GM21723 (cell line): ENCODE measurements at regions not wholly inside any gene's neighbourhood (a gene's known extent, or its start where the extent isn't known, plus 50 kb on each side); places are given as distances from the start of the nearest gene placed in this dataset.

Experiments
- ATAC-seq: cut with Tn5 transposase; IDR thresholded peaks from one replicate; pipeline ENCODE4 v1.9.1; 2021; ENCODE audit warnings: mild to moderate bottlenecking, moderate library complexity; ENCODE audit not compliant: unreplicated experiment

DNA sequence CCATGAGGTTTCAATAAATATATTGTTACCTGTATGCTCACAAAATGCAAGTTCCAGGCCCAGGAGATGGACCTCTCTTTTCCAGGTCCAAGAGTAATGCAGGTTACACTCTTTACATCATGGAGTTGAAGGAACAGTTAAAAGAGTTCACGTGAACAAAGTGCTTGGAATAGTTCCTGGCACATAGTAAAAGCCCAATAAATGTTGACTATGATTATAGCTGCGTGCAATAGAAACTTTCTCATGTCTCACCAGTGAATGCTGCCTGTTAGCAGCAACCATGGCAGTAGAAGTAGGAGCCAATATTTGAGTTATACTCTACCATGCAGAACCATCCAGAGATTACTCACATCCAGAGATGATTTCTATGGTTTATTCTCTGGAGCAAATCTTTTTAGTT, 707.5 kb downstream of the DHX35 start:
- ATAC-seq, result no peak

DNA sequence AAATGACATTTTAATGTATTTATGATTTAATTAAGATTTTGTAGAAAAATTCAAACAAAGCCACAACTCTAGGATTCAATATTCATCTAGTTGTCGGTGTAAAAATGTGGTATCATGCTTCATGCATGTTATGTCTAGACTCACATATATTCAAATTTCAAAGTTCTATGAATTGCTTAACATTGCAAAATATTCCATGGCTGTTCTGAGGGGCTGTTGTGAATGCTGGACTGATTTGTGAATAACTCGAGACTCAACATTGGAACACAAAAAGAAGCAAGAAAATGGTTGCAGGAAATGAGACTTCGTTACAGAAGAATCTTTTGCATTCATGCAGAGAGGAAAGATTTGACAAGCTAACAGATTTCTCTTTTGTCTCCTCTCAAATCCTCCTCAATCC, 705.9 kb downstream of the DHX35 start:
- no peak for ATAC-seq

DNA sequence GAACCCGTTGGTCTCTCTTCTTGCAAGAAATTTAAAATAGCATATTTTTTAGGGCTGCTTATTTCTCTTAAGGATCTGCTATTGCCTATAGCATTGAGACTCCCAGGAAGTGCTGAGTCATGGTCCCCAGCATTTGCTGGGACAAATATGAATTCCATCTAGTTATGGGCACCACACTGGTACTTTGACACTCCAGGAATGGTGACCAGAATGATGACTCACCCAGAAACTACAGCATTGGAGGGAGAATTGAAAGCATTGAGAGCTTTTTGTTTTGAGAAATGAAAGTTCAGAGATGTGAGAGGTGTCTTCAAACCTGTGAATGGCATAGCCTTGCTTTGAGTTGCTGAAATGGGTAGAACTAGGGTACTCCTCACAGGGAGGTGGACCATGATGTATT, 699.7 kb downstream of the DHX35 start:
- no peak for ATAC-seq

DNA sequence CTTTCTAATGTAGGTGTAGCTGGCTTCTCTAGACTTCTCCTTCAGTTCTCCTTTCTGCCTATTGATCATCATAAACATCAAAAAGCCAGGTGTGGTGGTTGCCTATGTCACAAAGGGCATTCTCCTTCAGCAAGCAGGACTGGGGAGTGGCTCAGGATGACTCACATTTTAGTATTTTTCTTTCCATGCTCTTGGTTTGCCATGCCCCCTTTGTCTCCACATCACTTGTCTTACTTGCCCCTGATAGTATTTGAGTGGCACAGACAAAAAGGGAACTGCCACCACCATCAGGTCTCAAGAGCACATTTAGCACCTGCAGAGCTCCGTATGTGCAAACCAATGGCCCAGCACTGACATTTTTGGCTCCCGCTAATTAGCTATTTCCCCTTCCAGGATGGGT, 698.8 kb downstream of the DHX35 start:
- ATAC-seq, result no peak

DNA sequence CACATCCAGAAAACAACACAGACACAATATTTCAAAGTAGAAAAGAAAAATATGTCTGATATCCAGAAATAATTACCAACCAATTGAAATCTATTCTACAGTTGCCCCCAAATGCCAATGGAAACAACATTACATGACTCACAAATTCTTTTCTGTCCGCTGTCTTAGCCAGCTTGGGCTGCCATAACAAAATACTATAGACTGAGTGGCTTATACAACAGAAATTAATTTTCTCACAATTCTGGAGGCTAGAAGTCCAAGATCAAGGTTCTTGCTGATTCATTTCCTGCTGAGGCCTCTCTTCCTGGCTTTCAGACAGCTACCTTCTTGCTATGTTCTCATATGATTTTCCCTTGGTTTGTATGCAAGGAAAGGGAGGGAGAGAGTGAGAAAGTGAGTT, 698.1 kb downstream of the DHX35 start:
- ATAC-seq, result no peak

GRCh38 chr20:39658662-39659409, 696.7 kb downstream of the DHX35 start:
- ATAC-seq, result no peak

DNA sequence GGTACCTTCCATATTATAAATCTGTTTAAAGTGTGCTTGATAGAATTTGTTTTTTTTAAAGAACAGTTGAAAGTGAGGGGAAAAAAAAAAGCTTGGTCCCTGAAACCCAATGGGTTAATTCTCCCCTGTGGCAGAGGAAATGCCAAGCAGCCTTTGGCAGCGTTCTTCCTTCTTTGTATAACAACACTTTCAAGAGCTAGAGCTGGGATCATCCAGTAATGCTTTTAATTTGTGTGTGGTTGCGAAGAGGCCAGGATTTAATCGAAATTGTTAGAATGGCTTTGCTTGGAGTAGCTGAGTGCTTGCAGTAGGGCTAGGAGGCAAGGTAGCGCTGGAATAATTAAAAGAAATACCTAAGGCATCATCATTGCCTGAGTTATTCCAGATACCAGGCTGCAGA, 692.0 kb downstream of the DHX35 start:
- ATAC-seq, result no peak

- ATAC-seq, result no peak
These were observed 689.6 kb downstream of the DHX35 start for GRCh38 chr20:39651645-39652325.

DNA sequence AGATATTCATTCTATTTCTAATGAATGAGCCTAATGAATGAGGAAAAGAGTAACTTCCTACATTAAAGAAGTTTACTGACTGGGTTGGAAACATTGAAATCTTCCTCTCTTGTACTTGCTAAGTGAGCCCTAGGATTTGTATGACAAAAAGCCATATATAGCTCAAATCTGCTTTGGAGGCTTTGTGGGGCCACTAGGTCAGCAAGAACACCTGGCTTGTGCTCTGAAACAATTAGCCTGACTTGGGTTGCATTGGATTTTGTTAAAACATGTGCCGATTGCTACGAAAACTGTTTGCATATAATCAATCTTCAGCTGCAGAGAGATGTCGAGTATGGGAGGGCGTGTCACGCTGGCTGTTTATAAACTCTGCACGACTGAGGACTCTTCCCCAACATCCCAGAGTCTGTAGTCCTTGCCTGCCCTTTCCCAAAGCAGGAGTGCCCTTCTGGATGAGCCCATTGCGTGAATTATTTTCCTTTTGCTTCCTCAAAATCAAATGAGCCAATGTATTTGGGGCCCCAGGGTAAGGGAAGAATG, 684.8 kb downstream of the DHX35 start:
- no peak for ATAC-seq

GRCh38 chr20:39645131-39645530, 683.0 kb downstream of the DHX35 start:
- ATAC-seq, result no peak

DNA sequence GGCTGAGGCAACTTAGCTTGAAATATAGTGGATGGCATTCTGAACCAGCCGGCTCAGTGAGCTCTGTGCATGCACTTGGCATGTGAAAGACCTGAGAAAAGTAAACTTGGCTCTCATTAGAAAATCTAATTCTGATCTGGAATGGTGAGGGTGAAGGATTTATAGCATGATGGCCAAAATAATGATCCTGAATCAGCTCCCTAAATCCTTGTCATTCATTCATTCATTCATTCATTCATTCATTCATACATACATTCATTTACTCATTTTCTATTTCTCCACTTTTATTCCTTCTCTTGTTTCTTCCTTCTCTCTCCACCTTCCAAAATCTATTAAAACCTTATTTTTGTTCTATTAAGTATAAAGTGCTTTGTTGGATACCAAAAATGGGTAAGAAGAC, 681.1 kb downstream of the DHX35 start:
- ATAC-seq, result no peak

- no peak for ATAC-seq
These were observed 679.3 kb downstream of the DHX35 start for GRCh38 chr20:39641423-39641822.

GRCh38 chr20:39640147-39640546, 678.0 kb downstream of the DHX35 start:
- ATAC-seq, result no peak

GRCh38 chr20:39638731-39639130, 676.6 kb downstream of the DHX35 start:
- no peak for ATAC-seq

GRCh38 chr20:39633689-39634088, 671.5 kb downstream of the DHX35 start:
- ATAC-seq, result no peak

- ATAC-seq, result no peak
These were observed 670.6 kb downstream of the DHX35 start for GRCh38 chr20:39632757-39633156.

GRCh38 chr20:39632176-39632575, 670.0 kb downstream of the DHX35 start:
- no peak for ATAC-seq

GRCh38 chr20:39631557-39631956, 669.4 kb downstream of the DHX35 start:
- ATAC-seq, result no peak

DNA sequence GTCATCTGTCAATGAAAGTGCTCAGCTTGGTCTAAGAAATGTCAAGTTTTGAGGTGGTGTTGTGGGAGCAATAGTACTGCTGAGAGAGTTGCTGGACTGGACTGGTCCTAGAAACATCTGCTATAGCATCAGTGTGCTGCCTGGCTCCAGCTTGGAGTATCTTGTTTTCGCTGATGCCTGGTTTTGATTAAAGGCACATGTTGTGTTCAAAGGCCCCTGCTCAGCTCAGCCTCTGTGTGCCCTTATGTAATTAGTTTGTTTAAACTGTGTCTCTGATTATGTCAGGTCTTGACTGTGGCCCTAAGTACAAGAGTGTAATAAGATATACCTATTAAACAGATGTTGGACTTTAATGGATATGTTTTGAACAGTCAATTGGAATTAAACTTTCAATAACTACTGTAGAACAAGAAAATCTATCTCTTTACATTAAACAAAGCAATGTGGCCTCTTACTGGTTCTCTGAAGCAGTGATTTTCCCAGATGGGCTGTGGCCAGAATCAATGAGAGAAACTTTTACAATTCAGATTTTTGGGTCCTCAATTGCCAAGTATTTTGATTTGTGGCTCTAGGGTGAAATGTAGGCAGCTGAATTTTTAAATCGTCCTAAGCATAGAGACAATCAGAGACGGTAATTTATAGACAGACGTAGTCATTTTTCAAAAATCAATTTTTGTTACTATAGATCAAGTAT, 668.2 kb downstream of the DHX35 start:
- no peak for ATAC-seq

DNA sequence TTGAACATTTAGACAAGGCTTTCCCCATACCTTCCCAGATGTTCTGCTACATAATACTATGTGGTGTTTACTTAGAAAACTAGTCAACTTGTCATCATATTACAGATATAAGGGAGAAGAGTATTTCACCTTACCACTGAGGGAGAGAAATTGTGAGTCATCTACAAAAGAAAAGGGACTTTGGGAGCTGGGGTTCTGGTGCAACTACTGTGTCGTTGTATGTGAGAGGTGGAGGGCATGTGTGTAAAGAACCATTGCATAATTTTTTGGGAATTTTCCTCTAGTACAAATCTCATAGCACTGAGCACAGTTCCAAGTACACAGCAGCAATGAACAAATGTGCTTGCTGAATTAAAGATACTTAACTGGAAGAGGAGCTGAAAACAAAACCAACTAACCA, 665.6 kb downstream of the DHX35 start:
- ATAC-seq, result no peak

DNA sequence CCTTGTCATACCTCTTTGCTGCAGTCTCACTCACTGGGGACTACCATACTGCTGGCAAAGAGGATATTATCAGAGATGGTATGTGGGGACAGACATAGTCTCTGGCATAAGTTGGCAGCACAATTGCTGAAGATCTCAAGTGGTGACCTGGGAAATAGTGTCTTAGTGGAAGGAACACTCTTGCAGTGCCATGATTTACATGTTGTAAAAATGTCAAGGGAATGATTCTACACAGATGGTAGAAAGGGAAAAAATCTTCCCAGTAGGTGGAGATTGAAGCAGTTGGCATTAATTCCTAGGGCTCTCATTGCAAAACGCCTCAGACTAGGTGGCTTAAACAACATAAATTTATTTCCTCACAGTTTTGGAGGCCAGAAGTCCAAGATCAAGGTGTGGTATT, 662.2 kb downstream of the DHX35 start:
- ATAC-seq, result no peak
